GM12873 (cell line): ENCODE measurements at regions not wholly inside any gene's neighbourhood (a gene's known extent, or its start where the extent isn't known, plus 50 kb on each side); places are given as distances from the start of the nearest gene placed in this dataset.

Experiments
- TF ChIP-seq, protein P1 (sequence below): IDR thresholded peaks from 2 replicates; pipeline ENCODE4 v1.5.1; 2012; ENCODE audit warnings: low read depth, mild to moderate bottlenecking, moderate library complexity, low read length, control low read depth; ENCODE audit not compliant: insufficient read depth; ENCODE audit errors: missing control alignments

DNA sequence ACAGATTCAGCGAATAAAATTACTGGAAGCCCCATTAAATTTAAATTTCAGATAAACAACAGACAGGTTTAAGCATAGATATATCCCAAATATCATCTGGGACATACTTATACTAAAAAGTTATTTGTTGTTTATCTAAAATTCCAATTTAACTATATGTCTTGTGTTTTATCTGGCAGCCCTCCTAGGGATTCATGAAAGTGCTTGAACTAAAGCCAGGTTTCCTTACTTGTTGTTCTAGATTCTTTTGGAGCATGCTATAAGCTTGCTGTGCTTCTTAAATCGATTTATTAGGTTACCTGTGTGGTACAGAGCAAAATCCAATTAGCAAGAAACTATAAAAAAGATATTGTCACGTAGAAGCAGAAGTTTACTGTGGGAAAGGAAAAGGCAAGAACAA, 202.5 kb upstream of the GMDS start:
- TF ChIP-seq, protein P1, sequence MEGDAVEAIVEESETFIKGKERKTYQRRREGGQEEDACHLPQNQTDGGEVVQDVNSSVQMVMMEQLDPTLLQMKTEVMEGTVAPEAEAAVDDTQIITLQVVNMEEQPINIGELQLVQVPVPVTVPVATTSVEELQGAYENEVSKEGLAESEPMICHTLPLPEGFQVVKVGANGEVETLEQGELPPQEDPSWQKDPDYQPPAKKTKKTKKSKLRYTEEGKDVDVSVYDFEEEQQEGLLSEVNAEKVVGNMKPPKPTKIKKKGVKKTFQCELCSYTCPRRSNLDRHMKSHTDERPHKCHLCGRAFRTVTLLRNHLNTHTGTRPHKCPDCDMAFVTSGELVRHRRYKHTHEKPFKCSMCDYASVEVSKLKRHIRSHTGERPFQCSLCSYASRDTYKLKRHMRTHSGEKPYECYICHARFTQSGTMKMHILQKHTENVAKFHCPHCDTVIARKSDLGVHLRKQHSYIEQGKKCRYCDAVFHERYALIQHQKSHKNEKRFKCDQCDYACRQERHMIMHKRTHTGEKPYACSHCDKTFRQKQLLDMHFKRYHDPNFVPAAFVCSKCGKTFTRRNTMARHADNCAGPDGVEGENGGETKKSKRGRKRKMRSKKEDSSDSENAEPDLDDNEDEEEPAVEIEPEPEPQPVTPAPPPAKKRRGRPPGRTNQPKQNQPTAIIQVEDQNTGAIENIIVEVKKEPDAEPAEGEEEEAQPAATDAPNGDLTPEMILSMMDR, result no peak

GRCh38 chr6:2447318-2447920, 202.0 kb upstream of the GMDS start:
- TF ChIP-seq, protein P1, result no peak

GRCh38 chr6:2441601-2442475, 196.4 kb upstream of the GMDS start:
- TF ChIP-seq, protein P1, result no peak

DNA sequence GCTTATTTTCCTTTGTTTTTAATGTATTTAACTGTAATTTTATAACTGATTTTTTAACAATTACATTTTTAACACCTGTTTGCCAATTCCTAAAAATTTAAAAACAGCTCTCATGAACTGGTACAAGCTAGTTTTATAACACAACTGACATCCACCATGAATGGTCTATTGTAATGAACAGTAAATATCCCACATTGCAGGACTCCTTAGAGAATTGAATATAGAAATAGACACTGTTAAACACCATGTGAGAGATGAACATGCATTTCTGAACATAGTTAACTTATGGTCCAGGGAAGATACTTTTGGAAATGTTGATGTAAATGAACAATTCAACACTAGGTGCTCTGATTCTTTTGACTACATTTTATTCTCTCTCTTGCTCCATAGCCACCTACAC, 195.1 kb upstream of the GMDS start:
- TF ChIP-seq, protein P1, result no peak

DNA sequence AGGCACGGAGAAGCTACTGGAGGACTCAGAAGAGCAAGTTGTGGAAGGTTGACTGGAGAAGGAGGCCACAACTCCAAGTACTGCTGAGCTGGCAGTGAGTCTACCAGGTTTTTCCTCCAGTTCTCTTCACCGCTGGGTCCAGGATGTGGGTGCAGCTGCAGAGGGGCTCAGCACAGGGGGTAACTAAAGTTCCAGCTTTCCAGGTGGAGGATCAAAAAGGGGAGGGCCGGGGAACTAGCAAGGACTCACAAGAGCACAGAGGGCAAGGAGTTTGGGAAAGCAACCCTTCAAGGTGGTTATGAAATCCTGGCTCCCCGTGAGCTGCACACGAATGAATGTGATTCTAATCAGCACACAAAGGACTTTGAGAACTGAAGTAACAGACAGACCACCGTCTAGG, 194.2 kb upstream of the GMDS start:
- TF ChIP-seq, protein P1, result no peak

DNA sequence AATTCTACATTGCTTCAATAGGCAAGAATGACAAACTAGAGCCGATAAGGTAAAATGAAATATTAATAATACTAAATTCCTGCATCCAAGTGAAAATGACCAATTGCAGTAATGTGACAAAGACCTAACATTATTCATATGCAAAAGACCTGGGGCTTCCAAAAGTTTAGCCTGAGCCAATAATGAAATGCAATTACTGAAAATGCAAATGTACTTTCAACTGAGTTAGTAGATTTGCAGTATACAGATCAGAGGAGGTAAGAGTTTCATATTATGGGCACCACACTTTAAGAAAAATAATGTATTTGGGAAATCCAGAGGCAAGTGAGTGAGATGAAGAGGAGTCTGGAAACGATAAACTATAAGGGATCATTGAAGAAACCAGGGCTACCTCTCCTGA, 193.7 kb upstream of the GMDS start:
- TF ChIP-seq, protein P1, result no peak

- TF ChIP-seq, protein P1, result no peak
Measured at GRCh38 chr6:2436410-2437154, 191.2 kb upstream of the GMDS start.
